ENCODE measurements at regions not wholly inside any gene's neighbourhood (a gene's known extent, or its start where the extent isn't known, plus 50 kb on each side); places are given as distances from the start of the nearest gene placed in this dataset.

DNA sequence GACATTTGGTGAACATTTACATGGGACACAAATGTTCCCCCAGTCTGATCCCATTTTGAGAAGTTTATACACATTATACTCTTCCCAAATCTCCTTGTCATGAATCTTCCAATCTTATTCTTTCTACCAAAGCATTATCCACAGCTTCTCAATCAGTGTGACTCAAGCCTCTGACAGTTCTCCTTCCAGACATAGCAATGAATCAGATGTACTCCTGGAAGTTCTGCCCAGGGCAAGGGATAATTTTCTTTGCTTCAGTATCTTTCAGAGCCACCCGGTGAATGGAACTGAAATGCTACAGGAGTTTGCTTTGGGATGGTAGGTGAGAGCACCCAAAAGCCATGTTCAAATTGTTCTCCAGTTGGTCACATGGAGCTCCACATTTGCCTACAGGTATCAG, 145.5 kb downstream of the ANXA5 start:
- TF ChIP-seq EZH2phosphoT487 (IDR thresholded peaks at IDR 0.05; ENCODE audit: insufficient read depth, low read depth) (no peak), EZH2 (IDR thresholded peaks at IDR 0.05; ENCODE audit: insufficient read depth, poor library complexity, severe bottlenecking) (no peak)

Measured in GM23248 (cell line).